ENCODE measurements at regions not wholly inside any gene's neighbourhood (a gene's known extent, or its start where the extent isn't known, plus 50 kb on each side); places are given as distances from the start of the nearest gene placed in this dataset.

- TF ChIP-seq ZNF462 (CRISPR knock-in tag; IDR thresholded peaks at IDR 0.05) (no peak), NANOG (IDR thresholded peaks at IDR 0.05; ENCODE audit: borderline replicate concordance) (no peak), CTCF (conservative IDR thresholded peaks at IDR 0.05; ENCODE audit: low read depth in 2 of 2) (no peak), POLR2AphosphoS5 (IDR thresholded peaks at IDR 0.05; ENCODE audit: low read depth) (no peak)
These were observed 178.5 kb downstream of the SMAD6 start (continued) for GRCh38 chr15:66880380-66881155.

GRCh38 chr15:66881173-66881905 lies 179.3 kb downstream of the SMAD6 start:
- H3K36me3 ChIP-seq (ENCODE audit: insufficient read depth): no peaks in the 10 kb centered on the region
- no peak overlapping the region for H3K27ac ChIP-seq (ENCODE audit: low read depth)
- no peak overlapping the region for H3K27ac Mint-ChIP-seq
- H3K4me3 Mint-ChIP-seq: no peak overlapping the region
- peaks cover 5% of the 10 kb centered on the region for H3K4me1 ChIP-seq (ENCODE audit: insufficient read depth)
- peaks cover 3% of the 10 kb centered on the region for H3K9me3 Mint-ChIP-seq
- peaks cover 18% of the 10 kb centered on the region for H3K4me1 Mint-ChIP-seq
- peaks cover 3% of the 10 kb centered on the region; the same call in 2 of the 3 replicates for H3K36me3 Mint-ChIP-seq (ENCODE audit: low read depth)
- DNase-seq (ENCODE audit: low spot score): no peak
- H4K20me1 ChIP-seq (replicated peaks; ENCODE audit: insufficient read depth): no peaks in the 10 kb centered on the region
- H3K27me3 ChIP-seq (ENCODE audit: insufficient read depth): no peaks in the 10 kb centered on the region
- no peak overlapping the region for H3K4me3 ChIP-seq
- no peaks in the 10 kb centered on the region for H3K9me2 ChIP-seq (ENCODE audit: insufficient read depth)
- no peaks in the 10 kb centered on the region for H3K79me2 ChIP-seq (replicated peaks; ENCODE audit: insufficient read depth)
- no peaks in the 10 kb centered on the region for H3F3A ChIP-seq (replicated peaks; ENCODE audit: low read depth)
- H3K27me3 Mint-ChIP-seq (ENCODE audit: insufficient read depth, low read depth, poor library complexity): peaks cover 12% of the 10 kb centered on the region
- no peak overlapping the region for H2AFZ ChIP-seq
- no peak overlapping the region for H3K4me2 ChIP-seq
- no peak for ATAC-seq
- no peak for TF ChIP-seq REST (IDR thresholded peaks at IDR 0.05; ENCODE audit: unreplicated experiment)
- TF ChIP-seq STAT1 (IDR thresholded peaks at IDR 0.05; ENCODE audit: unreplicated experiment): no peak
- TF ChIP-seq EZH2phosphoT487 (IDR thresholded peaks at IDR 0.05; ENCODE audit: unreplicated experiment): no peak
- no peak for TF ChIP-seq JUNB (IDR thresholded peaks at IDR 0.05; ENCODE audit: unreplicated experiment)
- no peak for TF ChIP-seq ZNF114 (CRISPR knock-in tag; IDR thresholded peaks at IDR 0.05)
- no peak for TF ChIP-seq CREB1 (CRISPR knock-in tag; IDR thresholded peaks at IDR 0.05; ENCODE audit: low read depth)

Data from GM23338 (cell line).